ENCODE measurements at regions not wholly inside any gene's neighbourhood (a gene's known extent, or its start where the extent isn't known, plus 50 kb on each side); places are given as distances from the start of the nearest gene placed in this dataset.

GRCh38 chr14:81859046-81859445 is 325.4 kb upstream of the SEL1L start:
- intact Hi-C loops (cut with micrococcal nuclease): no loop called here
- Histone ChIP-seq H3K27me3 (ENCODE audit: control insufficient read depth in 2 of 2, insufficient read depth in 2 of 2, low read length in 2 of 2) (no peaks in the 10 kb centered on the region), H3K4me3 (replicated peaks in 1 of 3; ENCODE audit: insufficient read depth in 1 of 3, low read depth in 1 of 3, low read length in 3 of 3) (no peak overlapping the region), H3K27ac (ENCODE audit: insufficient read depth, low read depth, low read length) (no peak overlapping the region), H3K79me2 (ENCODE audit: control insufficient read depth, insufficient read depth, low read length) (no peaks in the 10 kb centered on the region), H3K9me1 (replicated peaks; ENCODE audit: control insufficient read depth, extremely low read depth, insufficient read depth, low read length) (no peaks in the 10 kb centered on the region), H3K4me1 (ENCODE audit: control insufficient read depth, extremely low read depth, insufficient read depth, low read length) (no peaks in the 10 kb centered on the region), H3K9ac (replicated peaks; ENCODE audit: extremely low read depth, insufficient read depth, low read length) (no peak overlapping the region), H3K4me2 (ENCODE audit: insufficient read depth, low read length) (no peak overlapping the region), H2AFZ (ENCODE audit: low read depth, low read length) (no peak overlapping the region), H3K9me3 (replicated peaks; ENCODE audit: control insufficient read depth, insufficient read depth, low read length) (peaks cover 1% of the 10 kb centered on the region), H4K20me1 (replicated peaks; ENCODE audit: control insufficient read depth, extremely low read depth, insufficient read depth, low read length) (no peaks in the 10 kb centered on the region), H3K36me3 (ENCODE audit: control insufficient read depth in 2 of 2, extremely low read depth in 1 of 2, insufficient read depth in 2 of 2, low read length in 2 of 2) (no peaks in the 10 kb centered on the region)
- FAIRE-seq (no peak), DNase-seq (ENCODE audit: low read depth, low spot score) (no peak)
- POLR2A ChIA-PET: no interaction called here
- CTCF ChIA-PET: no interaction called here
- TF ChIP-seq GATA2 (IDR thresholded peaks at IDR 0.05; ENCODE audit: insufficient read depth, insufficient read length, low read depth, low read length) (no peak), FOS (IDR thresholded peaks at IDR 0.05; ENCODE audit: borderline replicate concordance, insufficient read depth, low read length) (no peak), POLR2AphosphoS5 (IDR thresholded peaks at IDR 0.05; ENCODE audit: insufficient read depth, low read depth, low read length) (no peak), JUN (IDR thresholded peaks at IDR 0.05; ENCODE audit: borderline replicate concordance, insufficient read depth, insufficient read length, low read depth) (no peak), EZH2 (IDR thresholded peaks at IDR 0.05; ENCODE audit: borderline replicate concordance, low read depth, low read length, severe bottlenecking) (no peak)
- BruUV-seq (replicated peaks): no TSS peak
- dilution Hi-C loops (cut with MboI; ENCODE audit: extremely low pct_ligation_motif_present, low sequenced_read_pairs): no loop called here

- no peaks in the 10 kb centered on the region for H3K79me2 ChIP-seq (ENCODE audit: control insufficient read depth, insufficient read depth, low read length)
- H2AFZ ChIP-seq (ENCODE audit: low read depth, low read length): no peak overlapping the region
- no peaks in the 10 kb centered on the region for H3K9me1 ChIP-seq (replicated peaks; ENCODE audit: control insufficient read depth, extremely low read depth, insufficient read depth, low read length)
- H3K9ac ChIP-seq (replicated peaks; ENCODE audit: extremely low read depth, insufficient read depth, low read length): no peak overlapping the region
- POLR2A ChIA-PET: no interaction called here
- peaks cover 6% of the 10 kb centered on the region for H3K9me3 ChIP-seq (replicated peaks; ENCODE audit: control insufficient read depth, insufficient read depth, low read length)
- no peak overlapping the region for H3K4me2 ChIP-seq (ENCODE audit: insufficient read depth, low read length)
- dilution Hi-C loops (cut with MboI; ENCODE audit: extremely low pct_ligation_motif_present, low sequenced_read_pairs) (no loop called here), intact Hi-C loops (cut with micrococcal nuclease) (no loop called here)
- no TSS peak for BruUV-seq (replicated peaks)
- CTCF ChIA-PET: no interaction called here
- no peaks in the 10 kb centered on the region for H3K27me3 ChIP-seq (ENCODE audit: control insufficient read depth in 2 of 2, insufficient read depth in 2 of 2, low read length in 2 of 2)
- H4K20me1 ChIP-seq (replicated peaks; ENCODE audit: control insufficient read depth, extremely low read depth, insufficient read depth, low read length): no peaks in the 10 kb centered on the region
- no peaks in the 10 kb centered on the region for H3K4me1 ChIP-seq (ENCODE audit: control insufficient read depth, extremely low read depth, insufficient read depth, low read length)
- DNase-seq (ENCODE audit: low read depth, low spot score) (no peak), FAIRE-seq (no peak)
- H3K4me3 ChIP-seq (replicated peaks in 1 of 3; ENCODE audit: insufficient read depth in 1 of 3, low read depth in 1 of 3, low read length in 3 of 3): no peak overlapping the region
- no peaks in the 10 kb centered on the region for H3K36me3 ChIP-seq (ENCODE audit: control insufficient read depth in 2 of 2, extremely low read depth in 1 of 2, insufficient read depth in 2 of 2, low read length in 2 of 2)
- H3K27ac ChIP-seq (ENCODE audit: insufficient read depth, low read depth, low read length): no peak overlapping the region
- no peak for TF ChIP-seq POLR2AphosphoS5 (IDR thresholded peaks at IDR 0.05; ENCODE audit: insufficient read depth, low read depth, low read length)
- TF ChIP-seq MAX (IDR thresholded peaks at IDR 0.05; ENCODE audit: insufficient read depth, insufficient read length): no peak
- no peak for TF ChIP-seq GATA2 (IDR thresholded peaks at IDR 0.05; ENCODE audit: insufficient read depth, insufficient read length, low read depth, low read length)
- TF ChIP-seq EZH2 (IDR thresholded peaks at IDR 0.05; ENCODE audit: borderline replicate concordance, low read depth, low read length, severe bottlenecking): no peak
- no peak for TF ChIP-seq MYC (IDR thresholded peaks at IDR 0.05; ENCODE audit: low read depth, low read length)
- no peak for TF ChIP-seq POLR2A (IDR thresholded peaks at IDR 0.05; ENCODE audit: low read depth, low read length)
- no peak for TF ChIP-seq JUN (IDR thresholded peaks at IDR 0.05; ENCODE audit: borderline replicate concordance, insufficient read depth, insufficient read length, low read depth)
- no peak for TF ChIP-seq CTCF (IDR thresholded peaks at IDR 0.05; ENCODE audit: extremely low read depth in 1 of 2, insufficient read depth in 1 of 2, low read depth in 1 of 2, low read length in 2 of 2)
- TF ChIP-seq FOS (IDR thresholded peaks at IDR 0.05; ENCODE audit: borderline replicate concordance, insufficient read depth, low read length): no peak
These were observed 334.5 kb upstream of the SEL1L start for GRCh38 chr14:81868172-81868571.
